Erythroblast (primary cell): ENCODE measurements at regions not wholly inside any gene's neighbourhood (a gene's known extent, or its start where the extent isn't known, plus 50 kb on each side); places are given as distances from the start of the nearest gene placed in this dataset.

Experiments used
- GATA1 ChIP-seq: IDR thresholded peaks from 2 replicates; pipeline ENCODE4 v1.6.1; 2011; ENCODE audit warnings: low read depth, mild to moderate bottlenecking, control low read depth, low read length, moderate library complexity
- POLR2A ChIP-seq: IDR thresholded peaks from 2 replicates; pipeline ENCODE4 v1.6.1; 2011; ENCODE audit warnings: mild to moderate bottlenecking, low read length

GRCh38 chr2:129915303-129915840 is 64.1 kb upstream of the RAB6C start:
- no peak for TF ChIP-seq POLR2A
- no peak for TF ChIP-seq GATA1
